ENCODE measurements at regions not wholly inside any gene's neighbourhood (a gene's known extent, or its start where the extent isn't known, plus 50 kb on each side); places are given as distances from the start of the nearest gene placed in this dataset.

- TF ChIP-seq THRB (CRISPR knock-in tag; conservative IDR thresholded peaks at IDR 0.05) (no peak), RFX7 (CRISPR knock-in tag; IDR thresholded peaks at IDR 0.05) (no peak), HBP1 (CRISPR knock-in tag; IDR thresholded peaks at IDR 0.05) (no peak), PHB2 (IDR thresholded peaks at IDR 0.05; ENCODE audit: low read depth) (no peak), PCBP2 (IDR thresholded peaks at IDR 0.05; ENCODE audit: low read depth, low read length, poor library complexity, severe bottlenecking) (no peak), PHF8 (IDR thresholded peaks at IDR 0.05; ENCODE audit: borderline replicate concordance, low read length) (no peak)
These were observed 223.0 kb upstream of the LRFN2 start (continued) for GRCh38 chr6:40810171-40810570.

GRCh38 chr6:40809627-40810026 is 222.5 kb upstream of the LRFN2 start:
- Histone ChIP-seq H3K9me3 (replicated peaks; ENCODE audit: control insufficient read depth, insufficient read depth, low read depth, low read length) (no peaks in the 10 kb centered on the region), H3K4me1 (replicated peaks in 1 of 2; ENCODE audit: control insufficient read depth in 2 of 2, insufficient read depth in 2 of 2, low read length in 2 of 2) (no peaks in the 10 kb centered on the region), H3K4me2 (ENCODE audit: insufficient read depth, low read length) (no peak overlapping the region), H3K9me1 (ENCODE audit: control insufficient read depth, insufficient read depth, low read length) (no peaks in the 10 kb centered on the region), H3K36me3 (ENCODE audit: control insufficient read depth, insufficient read depth, low read length) (no peaks in the 10 kb centered on the region), H4K20me1 (replicated peaks; ENCODE audit: control insufficient read depth, insufficient read depth, low read length) (0 out of 2 replicates have a peak, but pooled peaks cover 9% of the 10 kb centered on the region), H3K27ac (ENCODE audit: extremely low read depth, low read depth, low read length) (no peak overlapping the region), H2AFZ (ENCODE audit: low read depth, low read length) (no peak overlapping the region), H3K27me3 (ENCODE audit: control insufficient read depth in 2 of 2, insufficient read depth in 2 of 2, low read length in 2 of 2) (peaks cover 0 to 30% of the 10 kb centered on the region in 2 experiments; a peak in 2 of 5 replicates), H3K79me2 (ENCODE audit: control insufficient read depth, insufficient read depth, low read length) (no peaks in the 10 kb centered on the region), H3K4me3 (no peak overlapping the region), H3K9ac (ENCODE audit: insufficient read depth in 1 of 2, low read depth in 2 of 2, low read length in 2 of 2) (no peak overlapping the region)
- intact Hi-C loops (cut with micrococcal nuclease), result no loop called here
- POLR2A ChIA-PET, result no interaction called here
- ATAC-seq (no peak), DNase-seq (ENCODE audit: extremely low read depth in 1 of 4, low spot score in 3 of 4) (no peak), FAIRE-seq (no peak)
- WGBS (ENCODE audit: insufficient coverage, low coverage, missing lambda C conversion rate), result 0% methylated on average over 1 of the region's 1 CpG
- CTCF ChIA-PET (ENCODE audit: low intra/inter-chr PET ratio), result no interaction called here
- BruUV-seq (replicated peaks), result no TSS peak
- in situ Hi-C loops (cut with MboI), result no loop called here
- TF ChIP-seq ESRRA (IDR thresholded peaks at IDR 0.05; ENCODE audit: borderline replicate concordance, low read depth) (no peak), ZNF609 (CRISPR knock-in tag; IDR thresholded peaks at IDR 0.05; ENCODE audit: borderline replicate concordance) (no peak), SMARCC2 (IDR thresholded peaks at IDR 0.05; ENCODE audit: low read depth) (no peak), ZNF143 (CRISPR knock-in tag; IDR thresholded peaks at IDR 0.05) (no peak), ZNF316 (IDR thresholded peaks at IDR 0.05) (no peak), ARID3B (CRISPR knock-in tag; IDR thresholded peaks at IDR 0.05; ENCODE audit: borderline replicate concordance) (no peak)
